ENCODE measurements at regions not wholly inside any gene's neighbourhood (a gene's known extent, or its start where the extent isn't known, plus 50 kb on each side); places are given as distances from the start of the nearest gene placed in this dataset.

DNA sequence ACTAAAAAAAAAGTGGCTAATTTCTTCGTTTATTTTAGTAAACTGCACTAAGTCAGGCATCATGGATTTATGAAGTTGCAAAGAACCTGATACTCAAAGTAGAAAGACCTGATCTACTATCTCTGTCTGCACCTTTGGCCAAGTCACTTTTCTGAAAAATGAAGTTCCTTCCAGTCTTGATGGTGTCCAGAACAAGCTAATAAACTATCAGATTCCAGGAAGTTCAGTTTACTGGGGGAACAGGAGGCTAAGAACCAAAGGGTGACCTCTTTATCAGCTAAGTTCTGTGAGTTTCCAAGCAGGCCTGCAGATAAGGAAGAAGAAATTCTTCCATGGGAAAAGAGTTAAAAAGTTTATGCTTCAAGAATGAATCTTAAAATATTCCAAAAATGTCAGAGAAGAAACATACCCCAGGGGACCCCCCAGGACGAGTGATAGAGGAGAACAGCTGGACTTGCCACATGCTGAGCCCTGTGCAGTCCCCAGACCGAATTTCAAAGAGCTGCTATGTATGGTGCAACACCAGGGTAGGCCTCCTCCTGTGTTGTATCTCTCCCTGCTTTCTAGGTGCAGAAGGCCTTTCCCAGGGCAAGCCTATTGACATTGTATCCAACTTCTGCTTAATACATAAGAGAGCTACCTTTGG lies 72.8 kb upstream of the FGGY start:
- ATAC-seq (peak; percentile 43 to 60), DNase-seq (no peak)
- Histone ChIP-seq H3K27ac (ENCODE audit: low read length) (no peak overlapping the region), H3K9me3 (ENCODE audit: control insufficient read depth, low read length) (no peaks in the 10 kb centered on the region), H3K27me3 (ENCODE audit: control insufficient read depth, insufficient read depth) (no peaks in the 10 kb centered on the region), H3K4me3 (ENCODE audit: low read length) (no peak overlapping the region), H3K4me1 (ENCODE audit: control insufficient read depth, insufficient read depth, low read length) (peaks cover 3% of the 10 kb centered on the region)
- intact Hi-C loops (cut with DNase I): no loop called here
- 48% methylated on average over 3 of the region's 3 CpGs for WGBS

DNA sequence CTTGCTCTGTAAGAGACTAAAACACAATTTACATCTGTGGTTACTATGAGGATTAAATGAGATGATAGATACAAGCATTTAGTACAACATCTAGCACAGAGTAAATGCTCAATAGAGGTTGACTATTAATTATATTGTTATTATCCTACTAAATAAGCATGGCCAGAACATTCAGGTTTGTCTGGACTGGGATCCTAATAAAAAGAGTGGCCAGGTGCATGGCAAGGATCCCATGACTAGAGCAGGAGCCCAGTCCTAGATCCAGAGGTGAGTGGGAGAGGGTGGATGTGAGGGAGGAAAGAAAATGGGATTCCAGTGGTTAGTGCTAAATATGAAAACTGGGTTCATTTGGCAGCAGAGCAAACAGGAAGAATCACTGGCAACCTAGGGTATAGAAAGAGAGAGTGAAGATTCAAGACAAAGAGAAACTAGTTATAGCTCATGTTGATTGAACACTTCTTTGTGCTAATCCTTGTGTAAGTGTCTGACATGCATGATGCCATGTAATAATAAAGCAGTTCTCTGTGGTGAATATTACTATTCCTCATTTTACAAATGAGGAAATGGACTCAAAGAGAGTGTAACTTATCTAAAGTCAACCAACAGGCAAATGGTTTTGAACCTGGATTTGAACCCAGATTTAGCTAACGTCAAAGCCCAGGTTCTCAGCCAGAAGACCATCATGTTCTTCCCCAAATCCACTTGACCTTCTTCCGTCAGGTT lies 71.1 kb upstream of the FGGY start:
- no peak overlapping the region for H3K27ac ChIP-seq (ENCODE audit: low read length)
- no peaks in the 10 kb centered on the region for H3K27me3 ChIP-seq (ENCODE audit: control insufficient read depth, insufficient read depth)
- H3K4me3 ChIP-seq (ENCODE audit: low read length): no peak overlapping the region
- intact Hi-C loops (cut with DNase I): no loop called here
- WGBS: 97% methylated on average over 2 of the region's 2 CpGs
- H3K9me3 ChIP-seq (ENCODE audit: control insufficient read depth, low read length): no peaks in the 10 kb centered on the region
- DNase-seq (no peak), ATAC-seq (no peak)
- no peaks in the 10 kb centered on the region for H3K4me1 ChIP-seq (ENCODE audit: control insufficient read depth, insufficient read depth, low read length)

DNA sequence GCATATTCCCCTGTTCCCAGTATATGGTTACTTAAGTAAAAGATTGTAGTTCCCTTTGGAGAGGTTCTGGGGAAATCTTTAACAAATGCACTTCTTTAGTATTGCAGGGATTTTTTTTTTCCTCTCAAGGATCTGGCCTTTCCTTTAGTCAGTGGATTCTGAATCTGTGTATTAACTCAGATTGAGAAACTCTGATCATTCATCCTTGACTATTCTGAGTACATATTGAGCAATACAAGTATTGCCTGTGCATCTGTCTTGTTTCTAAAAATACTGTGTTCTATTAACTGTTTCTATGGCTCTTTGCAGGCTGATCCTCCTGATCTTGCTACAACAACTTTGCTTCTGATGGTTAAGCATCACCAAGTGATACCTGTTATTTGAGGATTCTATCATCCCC lies 67.8 kb upstream of the FGGY start:
- Histone ChIP-seq H3K27me3 (ENCODE audit: control insufficient read depth, insufficient read depth) (no peaks in the 10 kb centered on the region), H3K4me3 (ENCODE audit: low read length) (no peak overlapping the region), H3K9me3 (ENCODE audit: control insufficient read depth, low read length) (no peaks in the 10 kb centered on the region), H3K4me1 (ENCODE audit: control insufficient read depth, insufficient read depth, low read length) (no peaks in the 10 kb centered on the region), H3K27ac (ENCODE audit: low read length) (no peak overlapping the region)
- intact Hi-C loops (cut with DNase I): no loop called here
- DNase-seq: no peak
- ATAC-seq: no peak

DNA sequence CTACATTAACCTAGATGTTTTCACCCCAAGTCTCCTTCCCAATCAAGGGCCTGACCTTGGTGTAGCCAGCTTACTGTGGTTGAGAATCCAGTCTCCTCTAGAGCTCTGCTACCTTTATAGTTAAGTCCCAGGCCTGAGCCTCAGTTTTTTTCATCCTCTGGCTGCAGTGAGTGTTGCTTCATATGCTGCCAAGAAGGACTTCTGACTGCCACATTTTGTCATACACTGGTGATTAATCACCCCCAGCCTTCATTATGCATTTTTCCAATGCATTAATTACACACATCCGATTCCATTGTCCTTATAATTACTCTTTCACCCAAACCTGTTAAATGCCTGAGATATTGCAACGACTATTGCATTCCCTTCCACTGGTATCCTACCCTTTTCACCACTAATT lies 66.3 kb upstream of the FGGY start:
- H3K27me3 ChIP-seq (ENCODE audit: control insufficient read depth, insufficient read depth): no peaks in the 10 kb centered on the region
- no peak overlapping the region for H3K27ac ChIP-seq (ENCODE audit: low read length)
- 80% methylated on average over 2 of the region's 2 CpGs for WGBS
- ATAC-seq: no peak
- H3K4me1 ChIP-seq (ENCODE audit: control insufficient read depth, insufficient read depth, low read length): no peaks in the 10 kb centered on the region
- DNase-seq: no peak
- no peaks in the 10 kb centered on the region for H3K9me3 ChIP-seq (ENCODE audit: control insufficient read depth, low read length)
- intact Hi-C loops (cut with DNase I): no loop called here
- no peak overlapping the region for H3K4me3 ChIP-seq (ENCODE audit: low read length)

DNA sequence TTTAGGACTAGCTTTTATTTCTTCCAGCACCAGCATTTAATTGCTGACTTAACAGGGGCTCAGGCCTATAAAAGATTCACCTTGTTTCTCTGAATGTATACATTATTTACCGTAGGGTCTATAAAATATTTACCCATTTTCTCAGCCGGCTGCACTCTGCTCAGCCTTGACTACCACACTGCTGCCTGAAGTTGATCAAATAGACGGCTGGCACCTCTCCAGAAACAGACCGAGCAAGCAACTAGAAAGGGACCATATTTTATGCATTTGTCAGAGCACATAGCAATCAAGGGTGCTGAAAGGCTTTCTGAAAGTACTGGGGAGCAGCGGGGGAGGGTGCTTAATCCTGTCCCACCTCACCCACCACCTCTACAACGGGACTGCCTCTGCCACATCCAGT lies 64.7 kb upstream of the FGGY start:
- intact Hi-C loops (cut with DNase I): no loop called here
- Histone ChIP-seq H3K9me3 (ENCODE audit: control insufficient read depth, low read length) (no peaks in the 10 kb centered on the region), H3K4me3 (ENCODE audit: low read length) (no peak overlapping the region), H3K4me1 (ENCODE audit: control insufficient read depth, insufficient read depth, low read length) (no peaks in the 10 kb centered on the region), H3K27ac (ENCODE audit: low read length) (no peak overlapping the region), H3K27me3 (ENCODE audit: control insufficient read depth, insufficient read depth) (no peaks in the 10 kb centered on the region)
- DNase-seq (no peak), ATAC-seq (no peak)
- WGBS: 80% methylated on average over 6 of the region's 6 CpGs

DNA sequence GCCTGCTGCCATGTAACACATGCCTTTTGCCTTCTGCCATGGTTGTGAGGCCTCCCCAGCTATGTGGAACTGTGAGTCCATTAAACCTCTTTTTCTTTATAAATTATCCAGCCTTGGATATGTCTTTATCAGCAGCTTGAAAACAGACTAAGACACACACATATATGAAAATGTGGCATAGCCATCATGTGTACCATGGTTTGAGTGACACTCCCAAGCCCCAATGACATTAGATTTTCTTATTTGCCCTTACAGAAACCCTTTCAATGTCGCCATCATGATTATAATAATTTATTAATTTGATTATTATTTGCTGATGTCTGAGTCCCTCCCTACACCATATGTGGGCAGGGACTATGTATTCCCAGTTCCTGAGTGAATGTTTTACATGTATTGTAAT lies 63.5 kb upstream of the FGGY start:
- 97% methylated on average over 1 of the region's 1 CpG for WGBS
- H3K27ac ChIP-seq (ENCODE audit: low read length): no peak overlapping the region
- no peaks in the 10 kb centered on the region for H3K27me3 ChIP-seq (ENCODE audit: control insufficient read depth, insufficient read depth)
- H3K4me3 ChIP-seq (ENCODE audit: low read length): no peak overlapping the region
- H3K4me1 ChIP-seq (ENCODE audit: control insufficient read depth, insufficient read depth, low read length): no peaks in the 10 kb centered on the region
- ATAC-seq: no peak
- no peak for DNase-seq
- intact Hi-C loops (cut with DNase I): no loop called here
- H3K9me3 ChIP-seq (ENCODE audit: control insufficient read depth, low read length): no peaks in the 10 kb centered on the region

DNA sequence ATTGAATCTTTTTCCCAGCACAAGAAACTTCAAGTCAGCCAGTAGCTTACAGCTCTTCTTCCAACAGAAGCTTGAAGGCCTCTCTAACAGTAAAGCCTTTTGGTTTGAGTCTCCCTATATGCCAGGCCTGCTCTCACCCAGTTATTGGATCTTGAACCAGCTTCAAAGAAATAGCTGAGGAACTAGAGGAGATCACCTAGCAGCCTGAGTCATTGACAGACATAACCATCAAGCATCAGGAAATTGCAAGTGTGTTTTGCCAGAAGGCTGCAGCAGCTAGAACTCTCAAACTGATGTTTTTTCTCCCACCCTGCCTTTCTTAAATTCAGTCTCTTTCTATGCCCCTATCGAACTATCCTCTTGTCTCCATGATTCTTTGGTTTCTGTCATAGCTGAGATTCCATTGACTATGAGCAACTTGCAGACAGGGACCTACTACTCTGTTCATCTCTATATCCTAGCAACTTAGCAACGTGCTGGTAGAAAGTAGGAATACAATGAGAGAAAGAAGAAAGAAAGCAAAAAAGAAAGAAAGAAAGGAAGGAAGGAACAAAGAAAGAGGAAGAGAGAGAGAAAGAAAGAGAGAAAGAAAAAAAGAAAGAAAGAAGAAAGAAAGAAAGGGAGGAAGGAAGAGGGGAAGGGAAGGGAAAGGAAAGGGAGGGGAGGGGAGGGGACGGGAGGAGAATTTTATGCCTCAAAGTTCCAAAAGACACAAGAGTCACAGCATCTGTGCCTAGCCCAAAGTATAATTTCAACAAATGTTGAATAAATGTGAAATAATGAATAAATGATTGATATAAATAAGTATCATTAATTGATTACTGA lies 60.0 kb upstream of the FGGY start:
- no peaks in the 10 kb centered on the region for H3K27me3 ChIP-seq (ENCODE audit: control insufficient read depth, insufficient read depth)
- WGBS: 81% methylated on average over 3 of the region's 3 CpGs
- H3K4me3 ChIP-seq (ENCODE audit: low read length): no peak overlapping the region
- H3K27ac ChIP-seq (ENCODE audit: low read length): no peak overlapping the region
- no peak for ATAC-seq
- H3K4me1 ChIP-seq (ENCODE audit: control insufficient read depth, insufficient read depth, low read length): no peaks in the 10 kb centered on the region
- intact Hi-C loops (cut with DNase I): no loop called here
- H3K9me3 ChIP-seq (ENCODE audit: control insufficient read depth, low read length): no peaks in the 10 kb centered on the region
- no peak for DNase-seq

DNA sequence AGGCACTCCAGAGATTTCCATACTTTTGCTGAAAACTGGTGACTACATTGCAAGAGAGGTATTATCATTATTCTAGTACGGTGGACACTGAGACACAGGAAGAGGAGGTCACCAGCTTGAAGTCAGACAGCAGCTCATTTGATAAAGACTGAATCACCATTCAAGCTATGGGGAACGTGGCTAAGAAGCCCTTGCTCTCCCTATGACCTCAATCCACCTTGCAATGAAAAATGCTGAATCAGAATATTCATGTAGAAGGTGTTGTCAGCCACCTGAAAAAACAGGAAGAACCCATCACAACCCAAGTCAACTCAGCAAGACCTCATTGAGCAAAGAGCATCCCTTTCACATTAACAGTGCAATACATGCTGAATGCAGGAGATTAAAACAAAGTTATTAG lies 59.0 kb upstream of the FGGY start:
- intact Hi-C loops (cut with DNase I): no loop called here
- 63% methylated on average over 2 of the region's 2 CpGs for WGBS
- DNase-seq (no peak), ATAC-seq (no peak)
- Histone ChIP-seq H3K9me3 (ENCODE audit: control insufficient read depth, low read length) (no peaks in the 10 kb centered on the region), H3K27ac (ENCODE audit: low read length) (no peak overlapping the region), H3K4me3 (ENCODE audit: low read length) (no peak overlapping the region), H3K27me3 (ENCODE audit: control insufficient read depth, insufficient read depth) (no peaks in the 10 kb centered on the region), H3K4me1 (ENCODE audit: control insufficient read depth, insufficient read depth, low read length) (no peaks in the 10 kb centered on the region)

DNA sequence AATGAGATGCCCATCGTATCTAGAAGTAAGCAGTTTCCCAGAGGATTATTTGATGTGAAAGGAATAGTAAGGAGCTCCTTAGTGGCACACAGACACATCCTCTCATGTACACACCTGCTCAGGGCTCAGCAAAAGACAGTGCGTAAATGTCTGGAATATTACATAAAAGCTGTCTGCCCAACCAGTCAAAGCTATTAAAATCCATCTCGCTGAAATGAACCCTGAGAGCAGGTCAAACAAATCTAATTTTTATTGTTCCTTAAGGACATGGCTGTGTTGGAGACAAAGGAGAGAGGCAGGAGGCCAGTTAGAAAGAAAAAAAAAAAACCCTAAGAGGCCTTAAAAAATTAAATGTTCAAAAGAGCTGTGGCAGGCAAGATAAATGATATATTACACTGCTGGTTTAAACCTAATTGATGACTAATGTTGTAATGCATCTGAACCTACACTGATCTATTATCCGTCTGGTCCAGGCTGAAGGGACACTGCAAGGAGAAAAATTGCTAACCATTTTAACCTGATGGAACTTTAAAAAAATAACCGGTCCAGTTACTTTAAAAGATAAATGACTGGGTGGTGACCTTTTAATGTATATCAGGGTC lies 58.5 kb upstream of the FGGY start:
- H3K4me3 ChIP-seq (ENCODE audit: low read length): no peak overlapping the region
- ATAC-seq (no peak), DNase-seq (no peak)
- WGBS: 94% methylated on average over 5 of the region's 5 CpGs
- no peaks in the 10 kb centered on the region for H3K27me3 ChIP-seq (ENCODE audit: control insufficient read depth, insufficient read depth)
- H3K4me1 ChIP-seq (ENCODE audit: control insufficient read depth, insufficient read depth, low read length): no peaks in the 10 kb centered on the region
- intact Hi-C loops (cut with DNase I): no loop called here
- no peaks in the 10 kb centered on the region for H3K9me3 ChIP-seq (ENCODE audit: control insufficient read depth, low read length)
- H3K27ac ChIP-seq (ENCODE audit: low read length): no peak overlapping the region

DNA sequence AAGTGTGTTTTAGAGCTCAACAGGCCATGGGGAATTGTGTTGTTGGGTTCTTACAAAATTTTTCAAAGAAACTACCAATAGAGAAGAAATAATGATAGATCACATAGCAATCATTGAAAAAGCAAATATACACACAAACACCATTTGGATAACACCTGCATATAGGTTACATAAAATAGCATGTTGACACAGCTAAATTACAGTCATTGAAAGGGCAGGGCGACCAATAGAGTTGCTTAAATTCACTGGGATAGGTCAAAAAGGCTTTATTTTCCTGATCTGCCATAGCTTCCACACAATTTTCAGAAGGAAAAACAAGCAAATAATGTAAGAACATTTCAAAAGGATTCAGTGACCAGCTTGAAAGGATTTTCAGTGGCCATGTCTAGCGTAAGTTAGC lies 57.9 kb upstream of the FGGY start:
- intact Hi-C loops (cut with DNase I): no loop called here
- WGBS: 96% methylated on average over 2 of the region's 2 CpGs
- Histone ChIP-seq H3K4me3 (ENCODE audit: low read length) (no peak overlapping the region), H3K27me3 (ENCODE audit: control insufficient read depth, insufficient read depth) (no peaks in the 10 kb centered on the region), H3K27ac (ENCODE audit: low read length) (no peak overlapping the region), H3K9me3 (ENCODE audit: control insufficient read depth, low read length) (no peaks in the 10 kb centered on the region), H3K4me1 (ENCODE audit: control insufficient read depth, insufficient read depth, low read length) (no peaks in the 10 kb centered on the region)
- DNase-seq (no peak), ATAC-seq (no peak)

DNA sequence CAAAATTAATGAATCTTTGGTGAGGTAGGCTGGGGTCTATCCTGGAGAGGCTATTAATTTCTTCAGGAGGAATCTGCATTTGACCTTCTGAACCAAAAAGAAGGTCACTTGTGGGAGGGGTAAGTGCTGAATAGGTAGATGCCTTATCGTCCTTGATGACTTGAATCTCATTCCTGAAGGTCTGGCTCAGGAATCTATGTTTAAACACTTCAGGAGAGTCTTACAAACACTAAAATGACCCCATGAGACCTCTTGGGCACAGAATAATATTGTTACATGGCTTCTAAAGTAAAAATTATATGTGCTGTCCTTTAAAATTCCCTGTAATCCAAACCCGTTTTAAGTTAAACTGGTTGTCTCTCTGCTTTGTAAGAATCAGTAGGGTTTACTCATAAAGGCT lies 55.0 kb upstream of the FGGY start:
- WGBS: 96% methylated on average over 2 of the region's 2 CpGs
- intact Hi-C loops (cut with DNase I): no loop called here
- no peak overlapping the region for H3K27ac ChIP-seq (ENCODE audit: low read length)

More for the DNA sequence above, 55.0 kb upstream of the FGGY start:
- no peak overlapping the region for H3K4me3 ChIP-seq (ENCODE audit: low read length)
- ATAC-seq: no peak
- no peak for DNase-seq
- H3K27me3 ChIP-seq (ENCODE audit: control insufficient read depth, insufficient read depth): no peaks in the 10 kb centered on the region
- no peaks in the 10 kb centered on the region for H3K4me1 ChIP-seq (ENCODE audit: control insufficient read depth, insufficient read depth, low read length)
- H3K9me3 ChIP-seq (ENCODE audit: control insufficient read depth, low read length): no peaks in the 10 kb centered on the region

Data from right cardiac atrium (tissue), 5 donors.